Neural cell (in vitro differentiated cells): ENCODE measurements at regions not wholly inside any gene's neighbourhood (a gene's known extent, or its start where the extent isn't known, plus 50 kb on each side); places are given as distances from the start of the nearest gene placed in this dataset.

Experiments used
- H2AFZ ChIP-seq: fragments of 200-600, 300-800 bp; sonication (generic), shearing (Covaris generic); 2 replicates; pipeline ENCODE4 v1.6.0; 2014; ENCODE audit warnings: low read depth, mild to moderate bottlenecking, antibody characterized with exemption, low read length, moderate library complexity
- H3F3A ChIP-seq: fragments of 200-600 bp; shearing (Covaris generic); 2 replicates; pipeline ENCODE4 v1.6.1; 2016; ENCODE audit warnings: mild to moderate bottlenecking, moderate library complexity, mixed read lengths, antibody characterized with exemption, low read length; ENCODE audit not compliant: insufficient read depth, poor library complexity, severe bottlenecking
- H3K27ac ChIP-seq: fragments of 200-600, 300-800 bp; sonication (generic), shearing (Covaris generic); 2 replicates; pipeline ENCODE4 v1.5.1; 2014; ENCODE audit warnings: mild to moderate bottlenecking, low read length, moderate library complexity
- H3K27me3 ChIP-seq: fragments of 300-800, 200-600 bp; sonication (generic), shearing (Covaris generic); 2 replicates; pipeline ENCODE4 v1.6.0; 2014; ENCODE audit warnings: mild to moderate bottlenecking, low read depth, low read length, moderate library complexity; ENCODE audit not compliant: insufficient read depth
- H3K36me3 ChIP-seq: fragments of 300-800, 200-600 bp; sonication (generic), shearing (Covaris generic); 2 replicates; pipeline ENCODE4 v1.5.1; 2014; ENCODE audit warnings: mild to moderate bottlenecking, antibody characterized with exemption, low read length, moderate library complexity; ENCODE audit not compliant: insufficient read depth
- H3K4me2 ChIP-seq: fragments of 300-800, 200-600 bp; sonication (generic), shearing (Covaris generic); 2 replicates; pipeline ENCODE4 v1.6.0; 2014; ENCODE audit warnings: mild to moderate bottlenecking, low read length
- H3K4me3 ChIP-seq: fragments of 300-800, 200-600 bp; sonication (generic), shearing (Covaris generic); 2 replicates; pipeline ENCODE4 v1.5.1; 2014; ENCODE audit warnings: mild to moderate bottlenecking, low read length, moderate library complexity
- H3K79me2 ChIP-seq: fragments of 200-600 bp; shearing (Covaris generic); replicated peaks from 2 replicates; pipeline ENCODE4 v1.6.0; 2014; ENCODE audit warnings: mild to moderate bottlenecking, low read length, moderate library complexity; ENCODE audit not compliant: insufficient read depth
- H3K9ac ChIP-seq: fragments of 300-800, 200-600 bp; sonication (generic), shearing (Covaris generic); 2 replicates; pipeline ENCODE4 v1.6.1; 2016; ENCODE audit warnings: mild to moderate bottlenecking, low read length, mixed read lengths
- H3K9me2 ChIP-seq: fragments of 200-600 bp; shearing (Covaris generic); 2 replicates; pipeline ENCODE4 v1.6.1; 2016; ENCODE audit warnings: mild to moderate bottlenecking, low read length, mixed read lengths; ENCODE audit not compliant: insufficient read depth
- H3K9me3 ChIP-seq: fragments of 200-600, 300-800 bp; sonication (generic), shearing (Covaris generic); 2 replicates; pipeline ENCODE4 v1.6.1; 2016; ENCODE audit warnings: mild to moderate bottlenecking, mixed run types, low read length, moderate library complexity, mixed read lengths
- H4K20me1 ChIP-seq: fragments of 200-600 bp; shearing (Covaris generic); 2 replicates; pipeline ENCODE4 v1.6.1; 2016; ENCODE audit warnings: mild to moderate bottlenecking, mixed run types; ENCODE audit not compliant: insufficient read depth
- EP300 ChIP-seq: fragments of 450-650 bp; conservative IDR thresholded peaks from 2 replicates; pipeline ENCODE4 v1.6.1; 2014; ENCODE audit warnings: antibody characterized with exemption, mild to moderate bottlenecking, moderate library complexity; ENCODE audit not compliant: poor library complexity, severe bottlenecking
- MXI1 ChIP-seq: fragments of 450-650 bp; conservative IDR thresholded peaks from 2 replicates; pipeline ENCODE4 v1.6.1; 2014; ENCODE audit warnings: antibody characterized with exemption, mild to moderate bottlenecking; ENCODE audit not compliant: poor library complexity, severe bottlenecking
- POLR2AphosphoS5 ChIP-seq: IDR thresholded peaks from 2 replicates; pipeline ENCODE4 v1.6.1; 2012
- RAD21 ChIP-seq: fragments of 450-650 bp; conservative IDR thresholded peaks from 2 replicates; pipeline ENCODE4 v1.6.1; 2014; ENCODE audit warnings: antibody characterized with exemption, mild to moderate bottlenecking, moderate library complexity
- SMC3 ChIP-seq: fragments of 450-650 bp; conservative IDR thresholded peaks from 2 replicates; pipeline ENCODE4 v1.6.1; 2014; ENCODE audit warnings: antibody characterized with exemption, mild to moderate bottlenecking, moderate library complexity; ENCODE audit not compliant: poor library complexity
- TAF1 ChIP-seq: IDR thresholded peaks from 2 replicates; pipeline ENCODE4 v1.6.1; 2012; ENCODE audit warnings: low read depth
- TF ChIP-seq, protein P1 (sequence below): fragments of 450-650 bp; IDR thresholded peaks from 2 replicates; pipeline ENCODE4 v1.5.1; 2014; ENCODE audit warnings: antibody characterized with exemption, mild to moderate bottlenecking, moderate library complexity; ENCODE audit not compliant: poor library complexity, severe bottlenecking
- TF ChIP-seq, protein P2 (sequence below): IDR thresholded peaks from 2 replicates; pipeline ENCODE4 v1.6.1; 2012; ENCODE audit warnings: borderline replicate concordance

DNA sequence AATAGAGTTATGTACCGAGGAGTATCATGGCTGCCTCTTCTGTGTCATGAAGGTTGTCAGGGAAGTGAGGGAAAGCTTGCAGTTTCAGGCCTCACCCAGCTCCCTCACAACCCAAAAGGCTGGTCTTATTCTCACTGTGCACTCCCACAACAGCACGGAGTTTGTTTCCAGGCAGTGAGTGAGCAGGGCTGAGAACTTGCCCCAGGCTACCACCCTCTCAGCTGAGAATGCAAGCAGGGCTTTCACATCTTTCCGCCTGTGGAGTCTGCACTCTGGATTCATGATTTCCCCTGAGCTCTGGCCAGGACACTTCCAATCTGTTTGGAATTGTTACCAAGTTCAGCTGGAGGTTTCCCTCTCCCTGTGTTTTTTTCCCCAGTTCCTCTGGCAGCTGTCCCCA, 2284.7 kb upstream of the PCDH20 start:
- Histone ChIP-seq H3K27me3 (no peaks in the 10 kb centered on the region), H3K27ac (no peak overlapping the region), H4K20me1 (no peaks in the 10 kb centered on the region), H3K9me2 (no peaks in the 10 kb centered on the region), H3K4me3 (no peak overlapping the region), H3K79me2 (no peaks in the 10 kb centered on the region), H3K9ac (no peak overlapping the region), H3F3A (no peaks in the 10 kb centered on the region), H3K36me3 (no peaks in the 10 kb centered on the region), H2AFZ (no peak overlapping the region), H3K9me3 (no peaks in the 10 kb centered on the region), H3K4me2 (no peak overlapping the region)
- TF ChIP-seq, protein P1, sequence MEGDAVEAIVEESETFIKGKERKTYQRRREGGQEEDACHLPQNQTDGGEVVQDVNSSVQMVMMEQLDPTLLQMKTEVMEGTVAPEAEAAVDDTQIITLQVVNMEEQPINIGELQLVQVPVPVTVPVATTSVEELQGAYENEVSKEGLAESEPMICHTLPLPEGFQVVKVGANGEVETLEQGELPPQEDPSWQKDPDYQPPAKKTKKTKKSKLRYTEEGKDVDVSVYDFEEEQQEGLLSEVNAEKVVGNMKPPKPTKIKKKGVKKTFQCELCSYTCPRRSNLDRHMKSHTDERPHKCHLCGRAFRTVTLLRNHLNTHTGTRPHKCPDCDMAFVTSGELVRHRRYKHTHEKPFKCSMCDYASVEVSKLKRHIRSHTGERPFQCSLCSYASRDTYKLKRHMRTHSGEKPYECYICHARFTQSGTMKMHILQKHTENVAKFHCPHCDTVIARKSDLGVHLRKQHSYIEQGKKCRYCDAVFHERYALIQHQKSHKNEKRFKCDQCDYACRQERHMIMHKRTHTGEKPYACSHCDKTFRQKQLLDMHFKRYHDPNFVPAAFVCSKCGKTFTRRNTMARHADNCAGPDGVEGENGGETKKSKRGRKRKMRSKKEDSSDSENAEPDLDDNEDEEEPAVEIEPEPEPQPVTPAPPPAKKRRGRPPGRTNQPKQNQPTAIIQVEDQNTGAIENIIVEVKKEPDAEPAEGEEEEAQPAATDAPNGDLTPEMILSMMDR = no peak
- no peak for TF ChIP-seq POLR2AphosphoS5
- no peak for TF ChIP-seq SMC3
- no peak for TF ChIP-seq MXI1
- TF ChIP-seq RAD21 = no peak
- TF ChIP-seq, protein P2, sequence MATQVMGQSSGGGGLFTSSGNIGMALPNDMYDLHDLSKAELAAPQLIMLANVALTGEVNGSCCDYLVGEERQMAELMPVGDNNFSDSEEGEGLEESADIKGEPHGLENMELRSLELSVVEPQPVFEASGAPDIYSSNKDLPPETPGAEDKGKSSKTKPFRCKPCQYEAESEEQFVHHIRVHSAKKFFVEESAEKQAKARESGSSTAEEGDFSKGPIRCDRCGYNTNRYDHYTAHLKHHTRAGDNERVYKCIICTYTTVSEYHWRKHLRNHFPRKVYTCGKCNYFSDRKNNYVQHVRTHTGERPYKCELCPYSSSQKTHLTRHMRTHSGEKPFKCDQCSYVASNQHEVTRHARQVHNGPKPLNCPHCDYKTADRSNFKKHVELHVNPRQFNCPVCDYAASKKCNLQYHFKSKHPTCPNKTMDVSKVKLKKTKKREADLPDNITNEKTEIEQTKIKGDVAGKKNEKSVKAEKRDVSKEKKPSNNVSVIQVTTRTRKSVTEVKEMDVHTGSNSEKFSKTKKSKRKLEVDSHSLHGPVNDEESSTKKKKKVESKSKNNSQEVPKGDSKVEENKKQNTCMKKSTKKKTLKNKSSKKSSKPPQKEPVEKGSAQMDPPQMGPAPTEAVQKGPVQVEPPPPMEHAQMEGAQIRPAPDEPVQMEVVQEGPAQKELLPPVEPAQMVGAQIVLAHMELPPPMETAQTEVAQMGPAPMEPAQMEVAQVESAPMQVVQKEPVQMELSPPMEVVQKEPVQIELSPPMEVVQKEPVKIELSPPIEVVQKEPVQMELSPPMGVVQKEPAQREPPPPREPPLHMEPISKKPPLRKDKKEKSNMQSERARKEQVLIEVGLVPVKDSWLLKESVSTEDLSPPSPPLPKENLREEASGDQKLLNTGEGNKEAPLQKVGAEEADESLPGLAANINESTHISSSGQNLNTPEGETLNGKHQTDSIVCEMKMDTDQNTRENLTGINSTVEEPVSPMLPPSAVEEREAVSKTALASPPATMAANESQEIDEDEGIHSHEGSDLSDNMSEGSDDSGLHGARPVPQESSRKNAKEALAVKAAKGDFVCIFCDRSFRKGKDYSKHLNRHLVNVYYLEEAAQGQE = no peak

DNA sequence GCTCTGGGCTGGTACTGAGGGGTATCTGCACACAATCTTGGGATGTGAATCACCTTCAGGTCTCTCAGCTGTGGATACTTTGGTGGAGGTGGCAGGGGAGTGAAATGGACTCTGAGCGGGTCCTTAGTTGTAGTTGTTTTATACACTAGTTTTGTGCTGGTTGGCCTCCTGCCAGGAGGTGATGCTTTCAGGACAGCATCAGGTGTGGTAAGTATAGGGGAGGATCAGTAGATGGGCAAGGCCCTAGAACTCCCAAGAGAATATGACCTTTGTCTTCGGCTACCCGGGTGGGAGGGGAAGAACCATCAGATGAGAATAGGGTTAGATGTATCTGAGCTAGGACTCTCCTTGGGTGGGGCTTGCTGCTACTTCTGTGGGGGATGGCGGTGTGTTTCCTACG, 2284.3 kb upstream of the PCDH20 start:
- Histone ChIP-seq H3K36me3 (no peaks in the 10 kb centered on the region), H3K4me2 (no peak overlapping the region), H3K27me3 (no peaks in the 10 kb centered on the region), H2AFZ (no peak overlapping the region), H3K9me3 (no peaks in the 10 kb centered on the region), H3K27ac (no peak overlapping the region), H4K20me1 (no peaks in the 10 kb centered on the region), H3F3A (no peaks in the 10 kb centered on the region), H3K4me3 (no peak overlapping the region), H3K9ac (no peak overlapping the region), H3K79me2 (no peaks in the 10 kb centered on the region), H3K9me2 (no peaks in the 10 kb centered on the region)
- TF ChIP-seq, protein P2 = no peak
- TF ChIP-seq POLR2AphosphoS5 (no peak), MXI1 (no peak), SMC3 (no peak), EP300 (no peak), TAF1 (no peak), RAD21 (no peak)
